Hepatocyte (in vitro differentiated cells): ENCODE measurements at regions not wholly inside any gene's neighbourhood (a gene's known extent, or its start where the extent isn't known, plus 50 kb on each side); places are given as distances from the start of the nearest gene placed in this dataset.

Experiments used
- CTCF ChIP-seq: fragments of 200-600 bp; sonication (generic); IDR thresholded peaks from 2 replicates; pipeline ENCODE4 v1.5.1; 2016; ENCODE audit warnings: antibody characterized with exemption, mild to moderate bottlenecking; ENCODE audit not compliant: poor library complexity
- EZH2 ChIP-seq: fragments of 200-600 bp; sonication (generic); IDR thresholded peaks from 2 replicates; pipeline ENCODE4 v1.6.1; 2016; ENCODE audit warnings: antibody characterized with exemption, mild to moderate bottlenecking, borderline replicate concordance
- EZH2phosphoT487 ChIP-seq: fragments of 200-600 bp; sonication (generic); IDR thresholded peaks from one replicate; pipeline ENCODE4 v1.6.1; 2018; ENCODE audit warnings: antibody characterized with exemption, mild to moderate bottlenecking, low read depth, moderate library complexity; ENCODE audit not compliant: unreplicated experiment, severe bottlenecking

GRCh38 chr1:56317722-56318121, 261.6 kb downstream of the PLPP3 start:
- TF ChIP-seq EZH2phosphoT487, result no peak
- no peak for TF ChIP-seq CTCF
- no peak for TF ChIP-seq EZH2
